Stimulated activated CD4-positive, alpha-beta T cell treated with anti-CD3 and anti-CD28 coated beads, Interleukin-4, amount 100 ng/mL, for 1 hour (primary cell): ENCODE measurements at regions not wholly inside any gene's neighbourhood (a gene's known extent, or its start where the extent isn't known, plus 50 kb on each side); places are given as distances from the start of the nearest gene placed in this dataset.

Experiments
- DNase-seq: peaks from one replicate; pipeline ENCODE4 v3.0.0-alpha.2; 2020

GRCh38 chr1:5711956-5712645 lies 280.1 kb downstream of the NPHP4 start:
- no peak for DNase-seq

GRCh38 chr1:5711079-5711478 lies 281.1 kb downstream of the NPHP4 start:
- DNase-seq, result no peak

GRCh38 chr1:5709976-5710375 lies 282.2 kb downstream of the NPHP4 start:
- no peak for DNase-seq

GRCh38 chr1:5709461-5709975 lies 282.7 kb downstream of the NPHP4 start:
- DNase-seq, result no peak

GRCh38 chr1:5708346-5709245 lies 283.6 kb downstream of the NPHP4 start:
- DNase-seq, result no peak

GRCh38 chr1:5707566-5708345 lies 284.5 kb downstream of the NPHP4 start:
- DNase-seq, result no peak

- DNase-seq, result no peak
These were observed 286.0 kb downstream of the NPHP4 start for GRCh38 chr1:5706239-5706638.

GRCh38 chr1:5705751-5706150 lies 286.5 kb downstream of the NPHP4 start:
- no peak for DNase-seq

GRCh38 chr1:5704561-5705514 lies 287.4 kb downstream of the NPHP4 start:
- no peak for DNase-seq

GRCh38 chr1:5701642-5702041 lies 290.6 kb downstream of the NPHP4 start:
- DNase-seq, result no peak

GRCh38 chr1:5693568-5693967 lies 298.7 kb downstream of the NPHP4 start:
- DNase-seq, result no peak

GRCh38 chr1:5692664-5693063 lies 299.6 kb downstream of the NPHP4 start:
- DNase-seq, result no peak

- no peak for DNase-seq
These were observed 300.3 kb downstream of the NPHP4 start for GRCh38 chr1:5691795-5692509.

GRCh38 chr1:5690898-5691297 lies 301.3 kb downstream of the NPHP4 start:
- no peak for DNase-seq

- DNase-seq, result no peak
These were observed 301.9 kb downstream of the NPHP4 start for GRCh38 chr1:5690291-5690690.

- no peak for DNase-seq
These were observed 303.8 kb downstream of the NPHP4 start for GRCh38 chr1:5688081-5689077.

GRCh38 chr1:5686925-5687706 lies 305.1 kb downstream of the NPHP4 start:
- DNase-seq, result no peak

GRCh38 chr1:5686195-5686594 lies 306.0 kb downstream of the NPHP4 start:
- no peak for DNase-seq

- no peak for DNase-seq
These were observed 306.7 kb downstream of the NPHP4 start for GRCh38 chr1:5685446-5686040.
